SK-N-SH treated with all-trans-retinoic acid at 6 μM for 48 hours (cell line): ENCODE measurements at regions not wholly inside any gene's neighbourhood (a gene's known extent, or its start where the extent isn't known, plus 50 kb on each side); places are given as distances from the start of the nearest gene placed in this dataset.

Source experiments
- ATAC-seq: fragments of 200-7000 bp; cut with Tn5 transposase; 3 replicates; pipeline ENCODE4 v1.9.1; 2020; ENCODE audit warnings: mild to moderate bottlenecking, moderate library complexity
- ARNTL ChIP-seq: fragments of 450-650 bp; formaldehyde crosslinking; IDR thresholded peaks from 2 replicates; pipeline ENCODE4 v1.5.0; 2020; ENCODE audit warnings: low read depth, mild to moderate bottlenecking, moderate library complexity, borderline replicate concordance
- BACH2 ChIP-seq: fragments of 250-450 bp; sonication (Bioruptor Pico); IDR thresholded peaks from 2 replicates; pipeline ENCODE4 v1.9.0; 2021; ENCODE audit warnings: mild to moderate bottlenecking, borderline replicate concordance
- CSDC2 ChIP-seq: fragments of 250-450 bp; sonication (Bioruptor Pico); IDR thresholded peaks from 2 replicates; pipeline ENCODE4 v1.5.0; 2020; ENCODE audit warnings: mild to moderate bottlenecking, moderate library complexity
- ESRRG ChIP-seq: fragments of 250-450 bp; sonication (Bioruptor Pico); IDR thresholded peaks from 2 replicates; pipeline ENCODE4 v1.6.1; 2021; ENCODE audit warnings: mild to moderate bottlenecking
- GLIS3 ChIP-seq: fragments of 250-450 bp; sonication (Bioruptor Pico); IDR thresholded peaks from 2 replicates; pipeline ENCODE4 v1.5.0; 2020; ENCODE audit warnings: mild to moderate bottlenecking, moderate library complexity
- ISL1 ChIP-seq: fragments of 250-450 bp; sonication (Bioruptor Pico); IDR thresholded peaks from 2 replicates; pipeline ENCODE4 v2.1.2; 2022; ENCODE audit warnings: mild to moderate bottlenecking, moderate library complexity
- OSR1 ChIP-seq: fragments of 250-450 bp; sonication (Bioruptor Pico); IDR thresholded peaks from 2 replicates; pipeline ENCODE4 v1.8.0; 2022; ENCODE audit warnings: moderate library complexity, mild to moderate bottlenecking, inconsistent platforms
- RARB ChIP-seq: fragments of 250-450 bp; sonication (Bioruptor Pico); IDR thresholded peaks from 2 replicates; pipeline ENCODE4 v1.8.0; 2021; ENCODE audit warnings: mild to moderate bottlenecking, moderate library complexity
- SNAI2 ChIP-seq: fragments of 250-450 bp; sonication (Bioruptor Pico); IDR thresholded peaks from 2 replicates; pipeline ENCODE4 v1.5.0; 2020; ENCODE audit warnings: mild to moderate bottlenecking, moderate library complexity
- TCF4 ChIP-seq: fragments of 250-450 bp; sonication (Bioruptor Pico); IDR thresholded peaks from 2 replicates; pipeline ENCODE4 v1.8.0; 2021; ENCODE audit warnings: mild to moderate bottlenecking, moderate library complexity, borderline replicate concordance
- TOX ChIP-seq: fragments of 250-450 bp; sonication (Bioruptor Pico); IDR thresholded peaks from 2 replicates; pipeline ENCODE4 v1.8.0; 2021; ENCODE audit warnings: mild to moderate bottlenecking, moderate library complexity, borderline replicate concordance
- TSHZ2 ChIP-seq: fragments of 250-450 bp; sonication (Bioruptor Pico); IDR thresholded peaks from 2 replicates; pipeline ENCODE4 v1.5.0; 2020; ENCODE audit warnings: mild to moderate bottlenecking, moderate library complexity
- ZFP3 ChIP-seq: fragments of 250-450 bp; sonication (Bioruptor Pico); IDR thresholded peaks from 2 replicates; pipeline ENCODE4 v1.5.0; 2020; ENCODE audit warnings: mild to moderate bottlenecking, moderate library complexity
- ZFP30 ChIP-seq: fragments of 450-650 bp; formaldehyde crosslinking; IDR thresholded peaks from 2 replicates; pipeline ENCODE4 v1.5.0; 2022; ENCODE audit warnings: mild to moderate bottlenecking, moderate library complexity
- ZNF565 ChIP-seq: fragments of 450-650 bp; formaldehyde crosslinking; conservative IDR thresholded peaks from 2 replicates; pipeline ENCODE4 v1.5.0; 2020; ENCODE audit warnings: low read depth, mild to moderate bottlenecking, moderate library complexity
- ZNF70 ChIP-seq: fragments of 450-650 bp; formaldehyde crosslinking; IDR thresholded peaks from 2 replicates; pipeline ENCODE4 v1.5.0; 2020; ENCODE audit warnings: mild to moderate bottlenecking, moderate library complexity
- ZNF8 ChIP-seq: fragments of 450-650 bp; formaldehyde crosslinking; IDR thresholded peaks from 2 replicates; pipeline ENCODE4 v1.5.0; 2020; ENCODE audit warnings: mild to moderate bottlenecking, moderate library complexity
- TF ChIP-seq, protein P1 (sequence below): fragments of 250-450 bp; sonication (Bioruptor Pico); IDR thresholded peaks from 2 replicates; pipeline ENCODE4 v1.5.1; 2021; ENCODE audit warnings: mild to moderate bottlenecking, moderate library complexity
- TF ChIP-seq, protein P2 (sequence below): fragments of 250-450 bp; sonication (Bioruptor Pico); IDR thresholded peaks from 2 replicates; pipeline ENCODE4 v1.8.0; 2020; ENCODE audit warnings: mild to moderate bottlenecking, moderate library complexity, borderline replicate concordance
- TF ChIP-seq, protein P3 (sequence below): fragments of 250-450 bp; sonication (Bioruptor Pico); IDR thresholded peaks from 2 replicates; pipeline ENCODE4 v1.8.0; 2021; ENCODE audit warnings: low read depth, mild to moderate bottlenecking, moderate library complexity, borderline replicate concordance

DNA sequence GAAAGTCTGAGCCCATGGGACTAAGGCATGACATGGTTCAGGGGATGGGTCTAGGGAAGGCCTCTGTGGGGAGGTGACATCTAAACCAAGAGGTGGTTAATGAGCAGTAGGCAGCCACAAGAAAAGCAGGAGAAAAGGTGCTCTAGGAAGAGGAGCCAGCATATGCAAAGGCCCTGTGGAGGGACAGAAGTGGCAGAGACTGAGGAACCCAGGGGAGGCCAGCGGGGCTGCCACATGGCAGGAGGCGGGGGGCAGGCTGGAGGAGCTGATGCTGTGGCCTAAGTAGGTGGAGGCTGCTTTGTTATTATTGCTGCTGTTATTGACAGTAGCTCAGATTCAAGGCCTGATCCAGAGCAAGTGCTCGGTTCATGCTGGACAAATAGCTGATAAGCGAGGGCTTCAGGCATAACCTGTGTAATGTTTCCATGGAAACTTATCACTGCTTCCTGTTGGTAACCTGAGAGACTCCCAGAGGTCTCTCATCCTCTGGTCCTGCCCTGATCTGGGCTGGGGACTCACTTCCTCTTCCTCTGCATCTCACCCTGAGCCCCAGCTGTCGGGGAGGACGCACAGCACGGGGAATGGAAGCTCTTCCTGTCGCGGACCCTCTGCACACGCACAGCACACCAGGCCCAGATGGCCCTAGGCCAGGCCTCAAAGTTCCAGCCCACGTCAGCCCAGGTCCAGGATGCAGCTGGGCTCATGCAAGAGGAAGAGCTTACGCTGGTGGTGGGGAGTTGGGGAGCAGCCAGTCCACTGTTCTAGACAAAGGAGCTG, 75.2 kb upstream of the TP53I11 start:
- ATAC-seq: peak; percentile 47
- TF ChIP-seq TOX (CRISPR knock-in tag): no peak
- TF ChIP-seq, protein P1, sequence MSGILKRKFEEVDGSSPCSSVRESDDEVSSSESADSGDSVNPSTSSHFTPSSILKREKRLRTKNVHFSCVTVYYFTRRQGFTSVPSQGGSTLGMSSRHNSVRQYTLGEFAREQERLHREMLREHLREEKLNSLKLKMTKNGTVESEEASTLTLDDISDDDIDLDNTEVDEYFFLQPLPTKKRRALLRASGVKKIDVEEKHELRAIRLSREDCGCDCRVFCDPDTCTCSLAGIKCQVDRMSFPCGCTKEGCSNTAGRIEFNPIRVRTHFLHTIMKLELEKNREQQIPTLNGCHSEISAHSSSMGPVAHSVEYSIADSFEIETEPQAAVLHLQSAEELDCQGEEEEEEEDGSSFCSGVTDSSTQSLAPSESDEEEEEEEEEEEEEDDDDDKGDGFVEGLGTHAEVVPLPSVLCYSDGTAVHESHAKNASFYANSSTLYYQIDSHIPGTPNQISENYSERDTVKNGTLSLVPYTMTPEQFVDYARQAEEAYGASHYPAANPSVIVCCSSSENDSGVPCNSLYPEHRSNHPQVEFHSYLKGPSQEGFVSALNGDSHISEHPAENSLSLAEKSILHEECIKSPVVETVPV: no peak
- TF ChIP-seq SNAI2: no peak
- no peak for TF ChIP-seq BACH2 (CRISPR knock-in tag)
- no peak for TF ChIP-seq OSR1
- TF ChIP-seq TSHZ2 (CRISPR knock-in tag): no peak
- TF ChIP-seq TCF4: no peak
- no peak for TF ChIP-seq ZFP30 (CRISPR knock-in tag)
- TF ChIP-seq RARB: no peak
- TF ChIP-seq ESRRG (CRISPR knock-in tag): no peak
- no peak for TF ChIP-seq CSDC2
- TF ChIP-seq ZFP3: no peak
- TF ChIP-seq, protein P2, sequence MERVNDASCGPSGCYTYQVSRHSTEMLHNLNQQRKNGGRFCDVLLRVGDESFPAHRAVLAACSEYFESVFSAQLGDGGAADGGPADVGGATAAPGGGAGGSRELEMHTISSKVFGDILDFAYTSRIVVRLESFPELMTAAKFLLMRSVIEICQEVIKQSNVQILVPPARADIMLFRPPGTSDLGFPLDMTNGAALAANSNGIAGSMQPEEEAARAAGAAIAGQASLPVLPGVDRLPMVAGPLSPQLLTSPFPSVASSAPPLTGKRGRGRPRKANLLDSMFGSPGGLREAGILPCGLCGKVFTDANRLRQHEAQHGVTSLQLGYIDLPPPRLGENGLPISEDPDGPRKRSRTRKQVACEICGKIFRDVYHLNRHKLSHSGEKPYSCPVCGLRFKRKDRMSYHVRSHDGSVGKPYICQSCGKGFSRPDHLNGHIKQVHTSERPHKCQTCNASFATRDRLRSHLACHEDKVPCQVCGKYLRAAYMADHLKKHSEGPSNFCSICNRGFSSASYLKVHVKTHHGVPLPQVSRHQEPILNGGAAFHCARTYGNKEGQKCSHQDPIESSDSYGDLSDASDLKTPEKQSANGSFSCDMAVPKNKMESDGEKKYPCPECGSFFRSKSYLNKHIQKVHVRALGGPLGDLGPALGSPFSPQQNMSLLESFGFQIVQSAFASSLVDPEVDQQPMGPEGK (CRISPR knock-in tag): no peak
- TF ChIP-seq, protein P3, sequence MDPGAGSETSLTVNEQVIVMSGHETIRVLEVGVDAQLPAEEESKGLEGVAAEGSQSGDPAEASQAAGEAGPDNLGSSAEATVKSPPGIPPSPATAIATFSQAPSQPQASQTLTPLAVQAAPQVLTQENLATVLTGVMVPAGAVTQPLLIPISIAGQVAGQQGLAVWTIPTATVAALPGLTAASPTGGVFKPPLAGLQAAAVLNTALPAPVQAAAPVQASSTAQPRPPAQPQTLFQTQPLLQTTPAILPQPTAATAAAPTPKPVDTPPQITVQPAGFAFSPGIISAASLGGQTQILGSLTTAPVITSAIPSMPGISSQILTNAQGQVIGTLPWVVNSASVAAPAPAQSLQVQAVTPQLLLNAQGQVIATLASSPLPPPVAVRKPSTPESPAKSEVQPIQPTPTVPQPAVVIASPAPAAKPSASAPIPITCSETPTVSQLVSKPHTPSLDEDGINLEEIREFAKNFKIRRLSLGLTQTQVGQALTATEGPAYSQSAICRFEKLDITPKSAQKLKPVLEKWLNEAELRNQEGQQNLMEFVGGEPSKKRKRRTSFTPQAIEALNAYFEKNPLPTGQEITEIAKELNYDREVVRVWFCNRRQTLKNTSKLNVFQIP (CRISPR knock-in tag): no peak
- TF ChIP-seq ZNF8 (CRISPR knock-in tag): no peak
- TF ChIP-seq GLIS3 (CRISPR knock-in tag): no peak
- TF ChIP-seq ARNTL (CRISPR knock-in tag): no peak
- no peak for TF ChIP-seq ISL1 (CRISPR knock-in tag)
- no peak for TF ChIP-seq ZNF70 (CRISPR knock-in tag)
- no peak for TF ChIP-seq ZNF565 (CRISPR knock-in tag)

DNA sequence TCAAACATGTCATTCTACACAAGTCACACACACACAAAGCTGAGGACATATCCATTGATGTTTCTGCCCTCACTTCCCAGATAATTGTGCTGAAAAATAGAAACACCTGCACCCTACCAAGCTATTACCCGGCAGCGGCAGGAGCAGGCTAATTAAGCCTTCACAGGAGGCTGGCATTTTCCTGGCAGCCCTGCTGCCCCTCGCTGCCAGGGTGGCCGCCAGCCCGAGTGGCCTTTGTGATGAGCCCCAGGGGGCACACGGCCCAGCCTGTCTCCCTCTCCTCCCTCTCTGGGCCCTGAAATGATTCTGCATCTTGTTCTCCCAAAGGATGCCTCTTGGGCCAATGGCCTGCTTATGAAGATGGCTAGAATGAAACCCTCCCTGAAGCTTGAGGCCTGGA, 76.2 kb upstream of the TP53I11 start:
- TF ChIP-seq, protein P1: no peak
- TF ChIP-seq GLIS3 (CRISPR knock-in tag) (no peak), ARNTL (CRISPR knock-in tag) (no peak), ZNF565 (CRISPR knock-in tag) (no peak)
- TF ChIP-seq, protein P3 (CRISPR knock-in tag): no peak
- no peak for ATAC-seq
